NCI-H1436 (cell line): ENCODE measurements at regions not wholly inside any gene's neighbourhood (a gene's known extent, or its start where the extent isn't known, plus 50 kb on each side); places are given as distances from the start of the nearest gene placed in this dataset.
"Not testable (repeated sequence)": the region's sequence is repeated elsewhere in the genome, so short reads cannot be mapped to it uniquely, and the experiment has no call there.

Experiments used
- DNase-seq: peaks from one replicate; lab custom pipeline; 2025; lab: John Stamatoyannopoulos, UW

DNA sequence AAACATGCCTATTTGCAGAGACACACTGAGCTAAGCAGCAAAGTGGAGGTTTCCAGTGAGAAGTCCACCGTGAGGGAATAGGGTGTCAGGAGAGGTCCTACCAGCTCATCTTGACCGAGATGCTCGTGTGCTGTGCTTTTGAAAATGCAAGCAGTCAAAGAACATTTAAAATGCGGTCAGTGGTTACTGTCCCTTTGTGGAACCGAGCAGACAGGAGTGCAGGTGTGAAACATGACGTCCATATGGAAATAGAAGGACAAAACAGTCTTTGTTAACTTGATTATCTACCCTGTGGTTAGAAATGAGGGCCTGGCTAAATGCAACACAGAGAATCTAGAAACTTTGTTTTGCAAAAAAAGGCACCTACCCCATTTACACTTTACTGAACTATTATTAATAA lies 473.3 kb downstream of the SPATA31A6 start:
- not testable (repeated sequence) for DNase-seq

DNA sequence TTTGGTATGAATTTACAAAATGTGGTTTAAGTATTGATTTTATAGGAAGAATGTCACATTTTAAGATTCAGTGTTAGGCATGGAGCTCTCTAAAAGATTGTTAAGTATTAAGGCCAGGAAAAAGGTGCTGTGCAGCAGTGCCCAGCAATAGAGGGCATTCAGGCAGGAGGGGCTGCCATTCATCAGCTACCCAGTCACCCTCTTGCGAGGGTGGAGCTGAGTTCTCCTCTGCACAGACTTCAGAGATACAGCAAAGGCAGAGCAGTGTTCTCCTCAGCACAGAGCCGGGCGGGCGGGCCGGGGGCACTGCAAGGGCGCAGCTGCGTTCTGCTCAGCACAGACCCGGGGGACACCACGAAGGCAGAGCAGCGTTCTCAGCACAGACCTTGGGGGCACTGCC lies 474.0 kb downstream of the SPATA31A6 start:
- not testable (repeated sequence) for DNase-seq

DNA sequence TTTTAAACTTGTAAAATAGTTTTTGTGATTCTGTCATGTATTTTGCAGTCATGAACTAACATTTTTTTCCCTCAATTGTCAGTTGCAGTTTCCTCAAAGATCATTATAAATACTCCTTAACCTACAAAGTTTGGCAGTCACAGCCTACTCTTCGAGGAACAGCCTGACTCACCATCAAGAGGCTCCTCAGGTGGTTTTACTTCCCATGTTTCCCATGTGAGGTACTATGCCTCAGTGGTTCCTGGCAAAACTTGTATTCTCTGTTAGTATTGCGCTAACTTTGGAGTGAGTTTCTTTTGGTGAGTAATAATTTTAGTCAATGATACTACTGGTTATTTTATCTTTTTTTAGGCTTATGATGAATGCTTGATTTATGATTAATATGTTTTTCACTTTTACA lies 513.7 kb downstream of the SPATA31A6 start:
- not testable (repeated sequence) for DNase-seq

DNA sequence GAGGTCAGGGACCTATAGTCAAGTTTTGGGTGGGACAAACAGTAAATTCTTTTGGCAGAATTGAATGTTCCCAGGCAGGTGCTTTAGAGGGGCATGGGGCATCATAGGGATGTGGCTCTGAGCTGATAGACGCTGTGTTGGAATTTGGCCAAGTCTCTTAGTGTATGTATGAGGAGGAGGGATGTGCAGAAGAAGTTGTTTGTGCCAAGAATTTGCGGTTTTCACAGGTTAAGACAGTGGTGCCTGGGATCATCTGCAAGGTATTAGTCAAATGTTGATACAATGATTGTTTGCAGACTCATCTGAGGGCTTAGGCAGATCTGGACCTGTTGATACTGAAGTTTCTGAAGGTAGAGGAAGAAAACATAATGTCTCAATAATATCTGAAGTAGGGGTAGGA lies 519.4 kb downstream of the SPATA31A6 start:
- not testable (repeated sequence) for DNase-seq

DNA sequence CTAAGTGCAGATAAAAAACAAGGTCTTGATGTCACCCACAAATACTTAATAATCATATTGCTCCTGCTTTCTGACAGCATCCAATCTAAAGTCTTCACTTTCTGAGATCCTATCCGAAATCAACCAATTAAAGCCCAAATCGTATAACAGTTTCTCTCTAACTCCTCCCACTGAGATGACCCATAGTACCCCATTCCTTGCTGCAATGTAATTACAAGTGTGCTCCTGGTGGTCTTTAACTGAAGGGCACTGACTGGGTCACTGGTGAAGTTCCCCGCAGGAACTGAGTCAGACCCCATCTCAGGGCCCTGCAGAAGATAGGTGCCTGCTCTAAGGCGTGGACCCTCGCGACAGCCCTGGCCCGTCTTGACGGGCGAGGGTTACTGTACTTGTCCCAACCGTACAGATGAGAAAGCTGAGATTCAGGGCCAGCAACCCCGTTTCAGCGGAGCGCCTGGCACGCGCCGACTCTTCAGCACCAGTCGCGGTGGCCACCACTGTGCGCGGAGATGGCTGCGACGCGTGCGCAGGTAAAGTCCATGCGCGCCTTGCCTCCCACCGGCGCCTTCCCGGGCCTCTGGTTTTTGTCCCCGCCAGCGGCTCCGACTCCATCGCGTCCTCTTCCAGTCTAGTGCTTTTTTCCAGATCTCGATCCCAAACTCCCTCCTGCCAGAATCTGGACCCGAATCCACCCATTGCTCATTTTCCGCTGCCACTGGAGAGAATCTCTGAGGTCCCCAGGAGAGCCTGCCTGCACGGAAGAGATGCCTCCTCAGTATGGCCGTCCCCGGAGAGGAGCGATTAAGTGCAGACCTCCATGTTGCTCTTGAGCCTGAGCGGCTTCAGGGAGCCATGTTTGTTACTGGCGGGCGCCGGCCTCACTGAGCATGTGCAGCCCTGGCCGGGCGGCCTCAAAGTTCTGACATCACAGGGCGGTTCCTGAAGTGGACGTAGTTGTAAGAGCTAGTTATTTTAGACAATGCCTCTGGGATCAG lies 541.7 kb downstream of the SPATA31A6 start:
- DNase-seq: not testable (repeated sequence)

DNA sequence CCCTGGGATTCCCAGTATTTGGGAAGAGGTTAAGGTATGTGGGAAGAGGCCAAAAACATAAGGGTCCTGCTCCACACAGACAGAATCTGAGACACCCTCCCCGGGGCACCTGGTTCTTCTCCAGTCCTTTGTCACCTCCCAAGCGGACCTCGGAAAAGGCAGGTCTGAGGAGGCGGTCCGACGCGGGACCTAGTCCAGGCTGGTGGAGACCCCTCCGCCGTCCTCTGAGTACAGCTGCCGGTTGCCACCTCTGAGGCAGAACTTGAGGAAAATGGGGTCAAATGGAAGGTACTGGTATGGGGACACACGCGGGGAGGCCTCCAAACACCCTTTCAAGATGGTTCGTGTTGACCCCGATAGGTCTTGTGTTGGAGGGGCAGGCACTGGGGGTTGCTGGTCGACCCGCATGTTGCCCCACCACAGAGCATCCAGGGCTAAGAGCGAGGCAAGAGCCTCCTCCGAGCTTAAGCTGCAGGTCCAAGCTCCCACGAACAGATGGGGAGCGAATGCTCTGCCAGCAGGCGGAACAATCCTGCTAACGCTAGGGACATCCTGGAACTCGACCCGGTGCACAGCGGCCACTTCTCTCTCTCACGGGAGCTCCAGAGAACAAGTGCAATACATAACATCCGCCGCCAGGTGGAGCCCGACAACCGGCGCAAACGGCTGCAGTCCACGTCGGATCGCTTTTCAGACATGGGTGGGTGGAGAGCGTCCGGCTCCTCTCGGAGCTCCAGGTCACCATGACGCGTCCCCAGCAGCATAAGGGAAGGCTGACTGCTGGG lies 559.8 kb downstream of the SPATA31A6 start:
- DNase-seq: peak; percentile 21

DNA sequence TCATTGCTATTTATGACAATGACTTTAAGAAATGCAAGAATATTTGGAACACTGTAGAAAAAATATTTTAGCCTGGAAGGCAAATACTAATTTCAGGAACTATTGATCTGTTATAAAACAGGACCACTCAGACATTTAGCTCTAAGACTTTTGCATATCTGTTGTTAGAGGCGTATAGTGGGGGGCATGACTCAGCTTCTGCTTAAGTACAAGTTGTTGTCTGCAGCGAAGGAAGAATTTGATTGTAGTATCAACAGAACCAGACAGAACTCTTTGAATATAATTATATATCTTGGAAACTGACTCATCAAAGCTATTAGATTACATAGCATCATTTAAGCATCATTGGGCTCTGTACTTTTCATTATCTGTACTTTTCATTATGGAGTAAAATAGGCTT lies 573.8 kb downstream of the SPATA31A6 start:
- not testable (repeated sequence) for DNase-seq

DNA sequence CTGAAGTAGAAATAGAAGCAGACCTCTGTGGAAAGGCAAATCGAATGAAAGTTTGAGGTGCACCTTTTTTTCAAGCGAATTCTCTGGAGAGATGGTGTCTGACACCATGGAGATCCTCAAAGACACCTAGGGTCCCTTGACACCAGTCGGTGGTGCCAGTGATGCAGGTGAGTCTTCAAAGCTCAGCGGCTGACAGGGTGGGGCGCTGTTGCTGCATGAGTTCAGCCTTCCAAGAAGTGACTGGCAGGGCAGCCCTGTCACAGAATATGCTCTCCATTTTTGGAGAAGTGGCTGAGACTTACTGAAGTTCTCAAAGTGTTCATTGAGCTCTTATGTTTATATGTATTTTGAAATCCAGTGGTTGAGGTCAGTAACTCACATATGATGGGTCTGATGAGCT lies 575.9 kb downstream of the SPATA31A6 start:
- DNase-seq: not testable (repeated sequence)

DNA sequence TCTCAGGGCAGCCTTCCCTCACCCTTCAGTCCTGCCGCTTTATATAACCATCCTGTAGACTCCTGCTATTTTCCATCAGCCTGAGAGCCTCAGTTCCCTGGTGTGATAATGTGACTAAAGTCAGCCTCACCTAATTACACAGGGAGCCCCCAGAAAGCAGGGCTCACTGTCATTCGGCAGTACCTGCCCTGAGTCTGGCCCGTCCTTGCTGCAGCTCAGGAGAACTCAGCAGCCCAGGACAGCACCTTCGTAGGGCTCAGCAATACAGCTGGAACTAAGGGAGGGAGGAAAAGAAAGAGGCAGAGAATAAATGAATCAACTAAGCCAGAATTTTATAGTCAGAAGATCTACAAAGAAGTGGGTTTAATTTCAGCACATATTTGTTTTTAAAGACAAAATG lies 598.7 kb downstream of the SPATA31A6 start:
- DNase-seq: not testable (repeated sequence)

DNA sequence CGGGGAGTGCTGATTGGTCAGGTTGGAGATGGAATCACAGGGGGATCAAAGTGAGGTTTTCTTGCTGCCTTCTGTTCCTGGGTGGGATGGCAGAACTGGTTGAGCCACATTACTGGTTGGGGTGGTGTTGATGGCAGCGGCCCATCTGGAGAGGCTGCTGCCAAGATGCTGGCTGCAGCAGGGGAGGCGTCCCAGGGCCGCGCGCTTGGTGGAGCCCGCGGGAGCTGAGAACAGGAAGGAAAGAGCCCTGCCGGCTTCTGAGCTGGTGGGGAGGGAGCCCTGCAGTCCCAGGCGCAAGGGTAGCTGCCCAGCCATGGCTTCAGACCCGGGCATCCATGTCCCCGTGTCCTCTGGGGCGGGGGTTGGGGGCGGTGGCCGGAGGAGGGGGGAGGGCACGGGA lies 609.3 kb downstream of the SPATA31A6 start:
- not testable (repeated sequence) for DNase-seq

DNA sequence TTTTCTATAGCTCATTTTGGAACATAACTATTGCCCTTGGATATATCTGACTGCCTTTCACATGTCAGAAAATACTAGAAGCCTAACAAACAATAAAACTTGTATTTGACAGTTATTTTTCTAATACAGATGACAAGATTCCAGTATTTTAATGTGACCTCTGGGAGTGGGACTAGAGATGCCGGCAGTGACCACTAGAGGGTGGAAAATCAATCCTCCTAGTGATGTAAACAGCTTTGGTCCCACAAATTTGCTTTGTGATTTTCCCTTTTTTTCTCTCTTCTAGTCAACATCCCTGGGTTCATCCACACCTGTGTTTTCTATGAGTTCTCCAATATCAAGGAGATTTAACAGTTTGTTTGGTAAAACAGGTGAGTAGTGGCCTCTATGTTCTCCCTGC lies 615.1 kb downstream of the SPATA31A6 start:
- DNase-seq: not testable (repeated sequence)

DNA sequence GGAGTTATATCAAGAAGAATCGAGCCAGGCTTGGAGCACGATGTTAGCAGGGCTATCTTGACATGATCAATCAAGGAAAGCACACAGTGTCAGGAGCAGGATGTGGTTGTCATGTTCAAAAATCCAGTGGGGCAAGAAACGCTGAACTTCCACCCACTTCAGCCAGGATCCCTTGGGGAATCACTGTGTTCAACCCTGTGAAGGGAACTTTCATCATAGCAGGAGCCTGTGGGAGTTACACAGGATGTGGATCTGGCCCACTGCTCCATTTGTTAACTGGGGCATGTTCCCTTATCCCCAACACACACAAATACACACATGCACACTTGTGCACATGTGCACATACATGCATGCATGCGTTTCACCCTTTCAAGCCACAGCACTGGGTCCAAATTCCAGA lies 619.3 kb downstream of the SPATA31A6 start:
- DNase-seq: not testable (repeated sequence)

DNA sequence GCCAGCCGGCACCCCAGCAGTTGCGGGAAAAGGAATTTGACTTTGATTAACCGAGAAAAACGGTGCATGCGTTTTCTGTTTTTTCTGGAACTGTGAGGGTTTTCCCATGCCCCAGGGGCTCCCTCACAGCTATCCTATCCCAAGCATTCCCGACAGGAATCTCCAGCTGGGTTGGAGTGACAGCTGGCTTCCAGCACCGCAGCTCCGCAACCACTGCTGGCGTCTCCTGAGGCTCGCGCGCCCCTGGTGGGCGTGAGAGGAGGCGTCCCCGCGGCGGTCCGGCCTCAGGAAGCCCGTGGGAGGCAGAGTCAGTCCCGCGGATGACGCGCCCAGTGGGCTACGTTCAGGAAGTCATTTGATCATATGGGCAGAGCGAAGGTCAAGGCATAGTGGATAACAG lies 623.2 kb downstream of the SPATA31A6 start:
- not testable (repeated sequence) for DNase-seq

DNA sequence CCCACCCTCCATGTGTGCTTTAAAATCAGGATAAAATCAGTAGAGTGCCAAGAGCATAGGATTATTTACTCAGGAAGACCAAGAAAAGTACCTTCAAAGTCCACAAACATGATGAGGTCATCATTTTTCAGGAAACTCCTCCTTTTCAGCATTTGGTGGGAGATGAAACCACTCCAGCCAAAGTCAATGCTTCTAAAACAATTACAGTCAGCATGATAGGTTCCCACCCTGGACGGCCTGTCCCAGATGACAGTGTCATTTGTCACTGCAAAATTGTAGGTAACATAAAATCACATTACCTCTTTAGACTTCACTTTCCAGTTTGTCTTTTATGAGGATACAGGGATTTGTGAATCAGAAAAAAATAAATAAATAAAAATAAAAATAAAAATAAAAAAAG lies 638.0 kb downstream of the SPATA31A6 start:
- not testable (repeated sequence) for DNase-seq

DNA sequence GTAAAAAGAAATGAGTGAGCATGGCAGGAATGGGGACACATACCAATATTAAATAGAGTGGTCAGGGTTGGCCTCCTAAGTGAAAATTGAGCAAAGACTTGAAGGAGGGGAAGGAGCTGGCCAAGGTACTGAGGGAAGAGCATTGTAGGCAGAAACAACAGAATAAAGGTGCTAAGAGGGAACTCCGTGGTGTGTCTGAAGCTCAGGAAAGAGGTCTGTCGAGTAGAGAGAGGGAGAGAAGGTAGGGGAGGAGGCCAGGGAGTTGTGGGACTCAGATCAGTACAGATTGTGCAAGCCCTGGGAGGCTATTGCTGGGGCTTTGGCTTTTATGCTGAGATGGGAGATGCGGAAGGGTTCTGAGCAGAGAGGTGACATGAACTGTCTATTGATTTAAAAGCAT lies 664.7 kb downstream of the SPATA31A6 start:
- DNase-seq: not testable (repeated sequence)

DNA sequence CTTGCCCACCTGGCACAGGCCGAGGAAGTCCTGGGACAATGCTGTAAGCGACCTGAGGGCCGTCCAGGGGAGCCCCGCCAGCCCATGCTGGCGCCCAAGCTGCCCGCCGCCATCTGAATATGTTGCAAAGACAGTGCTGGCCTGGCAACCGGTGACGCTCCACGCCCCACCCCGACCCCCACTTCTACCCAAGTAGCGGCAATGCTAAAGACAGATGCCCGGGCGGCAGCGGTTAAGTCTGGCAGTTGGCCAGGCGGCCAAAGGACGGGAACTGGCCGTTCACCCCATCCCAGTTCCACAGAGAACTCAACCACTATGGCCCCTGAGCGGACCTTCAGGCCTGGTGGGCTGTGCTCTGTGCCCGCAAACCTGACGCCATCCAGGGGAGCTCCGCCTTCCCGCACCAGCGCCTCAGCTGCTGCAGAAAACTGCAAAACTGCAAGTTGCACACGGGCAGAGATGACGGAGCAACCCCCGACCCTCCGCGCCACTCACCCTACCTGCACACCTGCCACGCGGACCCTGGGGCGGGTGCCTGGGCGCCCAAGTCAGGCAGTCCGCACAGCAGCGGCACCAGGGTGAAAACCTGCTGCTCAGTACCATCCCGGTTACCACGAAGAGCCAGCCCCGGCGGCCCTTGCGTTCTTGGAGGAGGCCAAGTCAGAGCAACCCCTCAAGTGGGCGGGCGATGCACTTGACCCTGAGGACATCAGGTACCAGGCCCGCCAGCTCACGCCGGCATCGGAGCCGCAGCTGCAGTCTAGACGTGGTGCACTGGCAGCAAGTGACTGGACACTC lies 667.6 kb downstream of the SPATA31A6 start:
- DNase-seq: not testable (repeated sequence)

DNA sequence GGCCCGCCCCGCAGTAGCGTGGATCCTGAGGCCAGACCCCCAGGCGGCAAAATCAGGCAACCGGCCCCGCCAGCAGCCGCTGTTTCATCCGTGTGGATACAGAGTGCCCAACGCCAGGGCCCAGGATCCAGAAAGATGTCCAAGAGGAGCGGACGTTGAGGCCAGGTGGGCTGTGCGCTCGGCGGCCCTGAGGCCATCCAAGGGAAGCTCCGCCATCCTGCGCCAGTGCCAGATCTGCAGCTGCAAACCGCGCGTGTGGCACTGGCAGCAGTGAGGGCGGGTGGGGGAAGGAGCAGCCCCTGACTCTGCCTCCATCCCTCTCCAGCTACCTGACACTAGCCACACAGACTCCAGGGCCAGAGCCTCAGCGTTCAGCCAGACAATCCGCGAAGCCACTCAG lies 668.2 kb downstream of the SPATA31A6 start:
- DNase-seq: not testable (repeated sequence)

DNA sequence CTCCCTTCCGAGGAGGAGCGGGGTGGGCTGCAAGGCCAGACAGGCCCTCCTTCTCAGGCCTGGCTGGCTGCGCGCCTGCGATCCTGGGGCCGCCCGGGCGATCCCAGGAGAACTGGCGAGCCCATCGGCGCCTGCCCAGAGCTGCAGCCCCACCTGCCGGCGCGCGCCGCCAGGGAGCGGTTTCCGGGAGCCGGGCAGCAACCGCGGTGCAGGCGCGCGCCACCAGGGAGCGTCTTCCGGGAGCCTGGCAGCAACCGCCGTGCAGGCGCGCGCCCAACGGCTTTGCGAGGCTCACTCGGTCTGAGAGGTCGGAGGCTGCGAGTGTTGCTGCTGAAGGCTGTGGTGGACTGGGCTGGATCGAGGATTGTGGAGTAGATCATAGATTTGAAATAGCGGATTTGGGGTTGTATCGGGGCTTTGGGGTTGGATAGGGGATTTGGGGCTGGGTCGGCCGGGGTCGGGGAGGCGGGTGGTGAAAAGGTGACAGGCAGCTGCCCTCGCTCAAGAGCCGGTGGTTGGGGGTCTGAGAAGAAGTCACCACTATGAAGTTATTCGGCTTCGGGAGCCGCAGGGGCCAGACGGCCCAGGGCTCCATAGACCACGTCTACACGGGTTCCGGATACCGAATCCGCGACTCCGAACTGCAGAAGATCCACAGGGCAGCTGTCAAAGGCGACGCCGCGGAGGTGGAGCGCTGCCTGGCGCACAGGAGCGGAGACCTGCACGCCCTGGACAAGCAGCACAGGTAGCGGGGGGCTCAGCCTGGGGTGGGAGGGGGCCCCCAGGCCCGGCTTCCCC lies 668.9 kb downstream of the SPATA31A6 start:
- DNase-seq: not testable (repeated sequence)

DNA sequence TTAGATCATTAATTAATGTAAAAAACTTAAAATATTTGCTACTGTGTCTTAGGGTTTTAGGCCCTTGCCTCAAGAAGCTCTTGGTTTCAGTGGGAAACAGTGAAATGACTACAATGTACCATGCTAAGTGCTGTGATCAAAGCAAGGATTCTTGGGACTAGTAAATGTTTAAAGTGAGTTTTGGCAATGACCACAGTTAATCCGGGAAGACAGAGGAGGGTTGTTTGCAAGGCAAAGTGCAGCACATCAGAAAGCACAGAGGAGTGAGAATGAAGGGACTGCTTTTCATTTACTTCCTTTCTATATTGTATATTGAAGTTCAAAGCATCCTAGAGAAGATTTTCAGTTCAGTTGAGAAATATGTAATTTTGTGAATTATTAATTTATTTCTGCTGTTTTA lies 676.7 kb downstream of the SPATA31A6 start:
- DNase-seq: not testable (repeated sequence)

DNA sequence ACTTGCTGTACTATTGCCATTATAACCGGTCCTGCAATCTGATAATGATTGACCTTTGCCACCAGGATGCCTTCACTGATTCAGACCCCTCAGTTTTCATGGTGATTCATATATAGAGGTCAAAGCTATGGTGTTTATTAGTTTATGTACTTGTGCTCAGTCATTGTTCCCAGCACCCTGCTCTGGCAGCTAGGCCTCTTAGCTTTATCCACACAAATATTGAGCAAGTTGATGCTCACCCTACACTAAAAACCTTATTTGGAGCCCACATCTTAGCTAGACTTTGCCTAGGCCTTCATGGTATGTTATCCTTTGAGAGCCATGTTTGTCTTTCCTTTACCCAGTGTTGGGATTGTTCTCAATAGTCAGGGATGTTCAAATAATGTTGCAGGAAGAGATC lies 679.0 kb downstream of the SPATA31A6 start:
- DNase-seq: not testable (repeated sequence)
